Suppressor macrophage treated with lipopolysaccharide for 1 hour (primary cell): ENCODE measurements at regions not wholly inside any gene's neighbourhood (a gene's known extent, or its start where the extent isn't known, plus 50 kb on each side); places are given as distances from the start of the nearest gene placed in this dataset.
"Not testable (repeated sequence)": the region's sequence is repeated elsewhere in the genome, so short reads cannot be mapped to it uniquely, and the experiment has no call there.

ENCODE experiments used
- DNase-seq, 3 donors: peaks; one replicate each; pipeline ENCODE4 v3.0.0-alpha.2; 2020 to 2022

GRCh38 chr3:176415661-176416295, 781.5 kb downstream of the TBL1XR1 start:
- no peak for DNase-seq

- no peak for DNase-seq
Observed at GRCh38 chr3:176412771-176413170, 784.5 kb downstream of the TBL1XR1 start.

- no peak for DNase-seq
Observed at GRCh38 chr3:176403531-176403930, 793.8 kb downstream of the TBL1XR1 start.

- no peak for DNase-seq
Observed at GRCh38 chr3:176401211-176401610, 796.1 kb downstream of the TBL1XR1 start.

GRCh38 chr3:176399193-176399592, 798.1 kb downstream of the TBL1XR1 start:
- no peak for DNase-seq

GRCh38 chr3:176395240-176395639, 802.0 kb downstream of the TBL1XR1 start:
- DNase-seq: no peak

- no peak for DNase-seq
Observed at GRCh38 chr3:176378789-176379188, 818.5 kb downstream of the TBL1XR1 start.

GRCh38 chr3:176376531-176376930, 820.8 kb downstream of the TBL1XR1 start:
- DNase-seq: no peak

- DNase-seq: no peak
Observed at GRCh38 chr3:176375519-176375918, 821.8 kb downstream of the TBL1XR1 start.

- no peak for DNase-seq
Observed at GRCh38 chr3:176362191-176362731, 835.0 kb downstream of the TBL1XR1 start.

GRCh38 chr3:176359211-176359610, 838.1 kb downstream of the TBL1XR1 start:
- DNase-seq: no peak

GRCh38 chr3:176357891-176358290, 839.4 kb downstream of the TBL1XR1 start:
- no peak for DNase-seq

GRCh38 chr3:176354843-176355242, 842.4 kb downstream of the TBL1XR1 start:
- no peak for DNase-seq

- DNase-seq: no peak
Observed at GRCh38 chr3:176352716-176353334, 844.5 kb downstream of the TBL1XR1 start.

GRCh38 chr3:176351408-176351807, 845.9 kb downstream of the TBL1XR1 start:
- DNase-seq: no peak

- no peak for DNase-seq
Observed at GRCh38 chr3:176349706-176350105, 847.6 kb downstream of the TBL1XR1 start.

- no peak for DNase-seq
Observed at GRCh38 chr3:176347424-176348146, 849.7 kb downstream of the TBL1XR1 start.

GRCh38 chr3:176341963-176342362, 855.3 kb downstream of the TBL1XR1 start:
- DNase-seq: no peak

GRCh38 chr3:176328666-176329065, 868.6 kb downstream of the TBL1XR1 start:
- DNase-seq: no peak

- DNase-seq: no peak
Observed at GRCh38 chr3:176328198-176328597, 869.1 kb downstream of the TBL1XR1 start.

GRCh38 chr3:176326894-176327490, 870.3 kb downstream of the TBL1XR1 start:
- not testable (repeated sequence) for DNase-seq

GRCh38 chr3:176321532-176321931, 875.8 kb downstream of the TBL1XR1 start:
- DNase-seq: not testable (repeated sequence)

- no peak for DNase-seq
Observed at GRCh38 chr3:176321099-176321498, 876.2 kb downstream of the TBL1XR1 start.
